Gastrocnemius medialis (tissue), 4 donors: ENCODE measurements at regions not wholly inside any gene's neighbourhood (a gene's known extent, or its start where the extent isn't known, plus 50 kb on each side); places are given as distances from the start of the nearest gene placed in this dataset.

Source experiments
- CTCF ChIP-seq, 5 experiments: fragments of 450-650 bp in 3 of 5; fragments of 200-600 bp in 2 of 5; sonication (generic) in 2 of 5; IDR thresholded peaks in 4 of 5; conservative IDR thresholded peaks in 1 of 5; 1 replicate in 4 of 5; 2 replicates in 1 of 5; pipeline ENCODE4 v1.5.1; 2016 to 2019; ENCODE audit warnings: antibody characterized with exemption in 5 of 5, mild to moderate bottlenecking in 3 of 5, moderate library complexity in 3 of 5
- POLR2A ChIP-seq, 2 donors: fragments of 450-650 bp; IDR thresholded peaks; one replicate each; pipeline ENCODE4 v1.6.1; 2017; ENCODE audit warnings: antibody characterized with exemption in 2 of 2, mild to moderate bottlenecking in 2 of 2, moderate library complexity in 2 of 2

- no peak for TF ChIP-seq POLR2A (IDR thresholded peaks at IDR 0.05)
- TF ChIP-seq CTCF (IDR thresholded peaks at IDR 0.05 in 4 of 5, conservative IDR thresholded peaks at IDR 0.05 in 1 of 5), result no peak
Observed at GRCh38 chr4:45122406-45122805, 396.1 kb upstream of the GNPDA2 start.
